ENCODE measurements at regions not wholly inside any gene's neighbourhood (a gene's known extent, or its start where the extent isn't known, plus 50 kb on each side); places are given as distances from the start of the nearest gene placed in this dataset.

DNA sequence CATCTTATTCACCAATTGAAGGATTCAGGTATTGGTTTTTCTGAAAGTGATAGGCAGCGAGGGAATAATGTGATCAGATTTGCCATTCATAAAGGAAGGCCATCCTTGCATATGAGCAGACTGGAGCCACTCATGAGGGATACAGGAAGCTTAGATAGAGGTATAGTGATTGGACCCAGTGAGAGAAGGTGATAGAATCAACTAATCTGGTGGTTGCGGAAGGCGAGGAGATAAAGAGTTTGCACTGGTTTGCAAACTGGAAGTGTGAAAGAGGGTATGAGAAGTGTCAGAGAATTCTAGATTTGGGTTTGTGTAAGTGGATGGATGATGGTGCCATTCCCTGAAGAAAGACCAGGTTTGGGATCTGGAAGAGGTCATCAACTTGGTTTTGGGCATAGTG, 57.3 kb upstream of the RASGEF1B start:
- TF ChIP-seq, protein P1, sequence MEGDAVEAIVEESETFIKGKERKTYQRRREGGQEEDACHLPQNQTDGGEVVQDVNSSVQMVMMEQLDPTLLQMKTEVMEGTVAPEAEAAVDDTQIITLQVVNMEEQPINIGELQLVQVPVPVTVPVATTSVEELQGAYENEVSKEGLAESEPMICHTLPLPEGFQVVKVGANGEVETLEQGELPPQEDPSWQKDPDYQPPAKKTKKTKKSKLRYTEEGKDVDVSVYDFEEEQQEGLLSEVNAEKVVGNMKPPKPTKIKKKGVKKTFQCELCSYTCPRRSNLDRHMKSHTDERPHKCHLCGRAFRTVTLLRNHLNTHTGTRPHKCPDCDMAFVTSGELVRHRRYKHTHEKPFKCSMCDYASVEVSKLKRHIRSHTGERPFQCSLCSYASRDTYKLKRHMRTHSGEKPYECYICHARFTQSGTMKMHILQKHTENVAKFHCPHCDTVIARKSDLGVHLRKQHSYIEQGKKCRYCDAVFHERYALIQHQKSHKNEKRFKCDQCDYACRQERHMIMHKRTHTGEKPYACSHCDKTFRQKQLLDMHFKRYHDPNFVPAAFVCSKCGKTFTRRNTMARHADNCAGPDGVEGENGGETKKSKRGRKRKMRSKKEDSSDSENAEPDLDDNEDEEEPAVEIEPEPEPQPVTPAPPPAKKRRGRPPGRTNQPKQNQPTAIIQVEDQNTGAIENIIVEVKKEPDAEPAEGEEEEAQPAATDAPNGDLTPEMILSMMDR (IDR thresholded peaks at IDR 0.05), result no peak
- no peak for TF ChIP-seq POLR2A (IDR thresholded peaks at IDR 0.05)

Measured in transverse colon (tissue), 3 donors.